Loucy (cell line): ENCODE measurements at regions not wholly inside any gene's neighbourhood (a gene's known extent, or its start where the extent isn't known, plus 50 kb on each side); places are given as distances from the start of the nearest gene placed in this dataset.

ENCODE experiments used
- H2AFZ ChIP-seq: fragments of 200-600 bp; sonication (generic); 2 replicates; pipeline ENCODE4 v1.6.0; 2016; ENCODE audit warnings: antibody characterized with exemption, mild to moderate bottlenecking, low read length, moderate library complexity
- H3F3A ChIP-seq: fragments of 200-600 bp; 2 replicates; pipeline ENCODE4 v1.6.0; 2016; ENCODE audit warnings: antibody characterized with exemption, low read depth, mild to moderate bottlenecking
- H3K27me3 ChIP-seq: fragments of 200-600 bp; sonication (generic); 2 replicates; pipeline ENCODE4 v1.6.1; 2014; ENCODE audit warnings: low read length, mild to moderate bottlenecking; ENCODE audit not compliant: insufficient read depth, poor library complexity, severe bottlenecking
- H3K36me3 ChIP-seq: fragments of 200-600 bp; sonication (generic); 2 replicates; pipeline ENCODE4 v1.6.1; 2016; ENCODE audit warnings: low read length; ENCODE audit not compliant: insufficient read depth
- H3K4me1 ChIP-seq: fragments of 200-600 bp; sonication (generic); 2 replicates; pipeline ENCODE4 v1.5.1; 2014; ENCODE audit warnings: low read length, mild to moderate bottlenecking; ENCODE audit not compliant: insufficient read depth, poor library complexity, severe bottlenecking
- H3K4me2 ChIP-seq: fragments of 200-600 bp; sonication (generic); 2 replicates; pipeline ENCODE4 v1.6.0; 2014; ENCODE audit warnings: antibody characterized with exemption, low read length, low read depth, mild to moderate bottlenecking; ENCODE audit not compliant: poor library complexity, severe bottlenecking
- H3K4me3 ChIP-seq: fragments of 200-600 bp; sonication (generic); 2 replicates; pipeline ENCODE4 v1.5.1; 2014; ENCODE audit warnings: low read length, mild to moderate bottlenecking, mixed read lengths; ENCODE audit not compliant: poor library complexity, severe bottlenecking
- H3K79me2 ChIP-seq: fragments of 200-600 bp; sonication (generic); 2 replicates; pipeline ENCODE4 v1.6.1; 2014; ENCODE audit warnings: low read length; ENCODE audit not compliant: insufficient read depth
- H3K9ac ChIP-seq: fragments of 200-600 bp; sonication (generic); 2 replicates; pipeline ENCODE4 v1.6.0; 2014; ENCODE audit warnings: mild to moderate bottlenecking, low read depth, low read length, moderate library complexity; ENCODE audit not compliant: poor library complexity, severe bottlenecking
- H3K9me2 ChIP-seq: fragments of 200-600 bp; sonication (generic); replicated peaks from 2 replicates; pipeline ENCODE4 v1.6.1; 2016; ENCODE audit warnings: low read depth, low read length, mixed read lengths
- H3K9me3 ChIP-seq: fragments of 200-600 bp; sonication (generic); 2 replicates; pipeline ENCODE4 v1.6.1; 2014; ENCODE audit warnings: mild to moderate bottlenecking, antibody characterized with exemption, low read length, low read depth; ENCODE audit not compliant: insufficient read depth
- H4K20me1 ChIP-seq: fragments of 200-600 bp; sonication (generic); 2 replicates; pipeline ENCODE4 v1.6.0; 2014; ENCODE audit warnings: antibody characterized with exemption, low read length, mild to moderate bottlenecking; ENCODE audit not compliant: insufficient read depth, poor library complexity, severe bottlenecking
- EZH2phosphoT487 ChIP-seq: fragments of 200-600 bp; IDR thresholded peaks from 2 replicates; pipeline ENCODE4 v1.6.1; 2018; ENCODE audit warnings: antibody characterized with exemption, mild to moderate bottlenecking, moderate library complexity, borderline replicate concordance
- TF ChIP-seq, protein P1 (sequence below): fragments of 200-600 bp; sonication (generic); conservative IDR thresholded peaks from 2 replicates; pipeline ENCODE4 v1.5.1; 2014; ENCODE audit warnings: mild to moderate bottlenecking, antibody characterized with exemption, low read length

GRCh38 chr2:2751715-2752315 is 420.7 kb upstream of the MYT1L start:
- no peaks in the 10 kb centered on the region for H4K20me1 ChIP-seq
- H3K27me3 ChIP-seq = no peaks in the 10 kb centered on the region
- no peaks in the 10 kb centered on the region for H3F3A ChIP-seq
- H3K4me1 ChIP-seq = no peaks in the 10 kb centered on the region
- H3K79me2 ChIP-seq = no peaks in the 10 kb centered on the region
- no peaks in the 10 kb centered on the region for H3K9me2 ChIP-seq
- no peaks in the 10 kb centered on the region; the same call in 1 of the 2 replicates for H3K9me3 ChIP-seq
- H3K9ac ChIP-seq = no peak overlapping the region
- TF ChIP-seq EZH2phosphoT487 = no peak
- TF ChIP-seq, protein P1, sequence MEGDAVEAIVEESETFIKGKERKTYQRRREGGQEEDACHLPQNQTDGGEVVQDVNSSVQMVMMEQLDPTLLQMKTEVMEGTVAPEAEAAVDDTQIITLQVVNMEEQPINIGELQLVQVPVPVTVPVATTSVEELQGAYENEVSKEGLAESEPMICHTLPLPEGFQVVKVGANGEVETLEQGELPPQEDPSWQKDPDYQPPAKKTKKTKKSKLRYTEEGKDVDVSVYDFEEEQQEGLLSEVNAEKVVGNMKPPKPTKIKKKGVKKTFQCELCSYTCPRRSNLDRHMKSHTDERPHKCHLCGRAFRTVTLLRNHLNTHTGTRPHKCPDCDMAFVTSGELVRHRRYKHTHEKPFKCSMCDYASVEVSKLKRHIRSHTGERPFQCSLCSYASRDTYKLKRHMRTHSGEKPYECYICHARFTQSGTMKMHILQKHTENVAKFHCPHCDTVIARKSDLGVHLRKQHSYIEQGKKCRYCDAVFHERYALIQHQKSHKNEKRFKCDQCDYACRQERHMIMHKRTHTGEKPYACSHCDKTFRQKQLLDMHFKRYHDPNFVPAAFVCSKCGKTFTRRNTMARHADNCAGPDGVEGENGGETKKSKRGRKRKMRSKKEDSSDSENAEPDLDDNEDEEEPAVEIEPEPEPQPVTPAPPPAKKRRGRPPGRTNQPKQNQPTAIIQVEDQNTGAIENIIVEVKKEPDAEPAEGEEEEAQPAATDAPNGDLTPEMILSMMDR = no peak
- H3K4me3 ChIP-seq = no peak overlapping the region
- H3K4me2 ChIP-seq = no peak overlapping the region
- no peak overlapping the region for H2AFZ ChIP-seq
- H3K36me3 ChIP-seq = no peaks in the 10 kb centered on the region

DNA sequence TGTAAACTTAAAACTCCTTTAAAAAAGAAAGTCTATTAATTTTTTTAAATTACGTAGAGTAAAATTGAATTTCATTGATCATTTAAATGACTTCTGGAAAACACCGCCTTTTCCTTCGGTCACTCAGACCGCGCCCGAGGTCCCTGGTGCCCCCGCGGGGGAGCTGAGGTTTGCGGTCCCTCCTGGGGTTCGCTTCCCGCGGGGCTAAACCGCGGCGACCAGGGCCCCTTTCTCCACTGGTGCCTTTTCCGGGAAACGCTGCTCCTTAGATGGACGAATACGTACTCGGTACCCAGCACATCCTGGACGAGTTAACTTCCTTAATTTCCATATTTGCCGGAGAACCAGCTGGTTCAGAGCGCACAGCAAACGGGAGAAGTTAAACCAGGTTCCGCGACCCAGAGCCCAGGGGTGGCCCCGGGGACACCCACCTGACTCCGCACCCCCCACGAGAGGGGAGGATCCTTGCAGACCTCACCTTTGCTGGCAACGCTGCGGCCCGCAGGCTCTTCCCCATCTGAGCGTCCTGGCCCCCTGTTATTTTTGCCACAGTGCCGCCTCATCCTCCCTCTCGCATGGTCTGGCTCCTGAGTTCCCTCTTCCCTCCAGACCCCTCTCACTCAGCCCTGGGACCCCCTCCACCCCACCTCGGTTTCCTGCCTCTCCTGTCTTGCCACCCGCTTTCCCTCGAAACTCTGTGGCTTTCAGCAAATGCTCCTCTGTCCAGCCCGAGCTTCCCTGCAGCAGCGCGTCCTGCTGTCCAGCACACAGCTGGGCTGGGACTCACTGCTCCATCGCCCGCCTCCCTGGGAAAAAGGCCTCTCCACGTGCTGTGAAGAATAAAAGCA is 420.0 kb upstream of the MYT1L start:
- Histone ChIP-seq H3K9me2 (no peaks in the 10 kb centered on the region), H3F3A (no peaks in the 10 kb centered on the region), H3K4me2 (no peak overlapping the region), H3K9me3 (no peaks in the 10 kb centered on the region; the same call in 1 of the 2 replicates), H3K79me2 (no peaks in the 10 kb centered on the region), H2AFZ (no peak overlapping the region), H4K20me1 (no peaks in the 10 kb centered on the region), H3K4me1 (no peaks in the 10 kb centered on the region), H3K4me3 (no peak overlapping the region), H3K9ac (no peak overlapping the region), H3K36me3 (no peaks in the 10 kb centered on the region), H3K27me3 (no peaks in the 10 kb centered on the region)
- TF ChIP-seq EZH2phosphoT487 = no peak
- TF ChIP-seq, protein P1 = no peak

DNA sequence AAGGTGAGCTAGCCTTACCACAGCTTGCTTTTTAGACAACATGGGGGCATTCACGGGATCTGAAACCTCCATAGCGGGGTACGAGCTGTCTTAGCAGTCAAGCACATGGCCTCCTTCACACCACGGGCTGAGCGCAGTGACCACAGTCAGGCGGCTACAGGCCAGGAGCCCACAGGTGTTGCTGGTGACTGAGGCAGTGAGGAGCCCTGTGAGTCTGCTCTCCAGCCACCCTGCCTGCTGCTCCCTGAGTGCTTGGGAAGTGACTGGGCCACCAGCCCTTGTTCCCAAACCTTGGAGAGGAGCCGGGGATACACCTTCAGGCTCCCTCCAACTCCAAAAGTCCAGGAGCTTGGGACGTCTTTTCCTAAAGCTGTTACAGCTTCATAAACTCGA is 418.1 kb upstream of the MYT1L start:
- no peak for TF ChIP-seq EZH2phosphoT487
- TF ChIP-seq, protein P1 = no peak
- Histone ChIP-seq H2AFZ (no peak overlapping the region), H3K36me3 (no peaks in the 10 kb centered on the region), H3K9me3 (no peaks in the 10 kb centered on the region; the same call in 1 of the 2 replicates), H3K4me1 (no peaks in the 10 kb centered on the region), H3K9ac (no peak overlapping the region), H3F3A (no peaks in the 10 kb centered on the region), H3K27me3 (no peaks in the 10 kb centered on the region), H3K9me2 (no peaks in the 10 kb centered on the region), H3K4me2 (no peak overlapping the region), H3K79me2 (no peaks in the 10 kb centered on the region), H4K20me1 (no peaks in the 10 kb centered on the region), H3K4me3 (no peak overlapping the region)
